ENCODE measurements at regions not wholly inside any gene's neighbourhood (a gene's known extent, or its start where the extent isn't known, plus 50 kb on each side); places are given as distances from the start of the nearest gene placed in this dataset.

DNA sequence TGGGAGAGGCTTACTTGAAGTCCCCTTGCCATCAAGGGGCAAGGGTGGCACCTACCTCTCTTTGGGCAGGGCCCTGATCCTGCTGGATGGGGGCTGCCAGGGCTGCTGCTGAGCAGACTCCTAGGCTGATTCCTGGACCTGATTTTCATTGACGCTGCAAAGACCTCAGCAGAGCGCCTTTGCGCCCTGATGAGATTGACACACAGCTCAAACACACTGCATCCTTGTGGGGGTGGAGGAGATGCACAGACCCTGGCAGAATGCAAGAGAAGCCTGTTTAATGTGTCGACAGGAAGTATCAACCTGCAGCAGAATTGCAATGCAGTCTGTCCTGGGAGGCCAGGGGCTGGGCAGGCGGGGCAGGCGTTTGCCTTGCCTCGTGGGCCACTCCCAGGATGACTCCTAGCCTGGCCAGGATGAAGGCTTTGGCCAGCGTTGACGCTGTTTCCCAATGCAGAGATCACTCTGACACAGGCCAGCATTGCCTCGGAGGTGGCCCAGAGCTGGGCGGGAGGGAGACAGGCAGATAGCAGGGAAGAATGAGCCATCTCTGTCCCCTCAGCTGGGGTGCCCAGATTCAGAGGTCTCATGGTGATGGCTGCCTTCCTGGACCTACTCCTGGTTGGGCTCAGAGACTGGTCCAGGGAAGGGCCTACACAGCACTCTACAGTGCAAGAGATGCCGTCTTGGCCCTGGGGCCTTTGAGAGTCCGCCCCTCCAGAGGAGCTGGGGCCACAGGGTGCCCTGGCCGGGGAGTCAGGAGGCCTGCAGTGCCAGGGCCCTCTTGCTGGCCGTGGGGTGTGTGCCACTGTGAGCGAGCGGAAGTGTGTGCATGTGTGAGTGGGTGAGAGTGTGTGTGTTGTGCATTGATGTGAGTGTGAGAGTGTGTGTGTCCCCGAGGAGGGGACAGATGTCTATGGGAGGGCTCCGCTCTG is 108.3 kb downstream of the KIF26A start:
- WGBS (ENCODE audit: insufficient coverage): 88% methylated on average over 16 of the region's 19 CpGs
- no peaks in the 10 kb centered on the region for H3K4me1 Mint-ChIP-seq
- Histone ChIP-seq H3K79me2 (ENCODE audit: insufficient read depth, low read length) (no peaks in the 10 kb centered on the region), H3K9ac (ENCODE audit: insufficient read depth, low read length, poor library complexity, severe bottlenecking) (no peak overlapping the region), H3K9me3 (replicated peaks in 1 of 2; ENCODE audit: control insufficient read depth in 1 of 2, insufficient read depth in 1 of 2, low read length in 2 of 2) (peaks cover 13 to 28% of the 10 kb centered on the region in 2 donors), H3K27me3 (ENCODE audit: control insufficient read depth in 2 of 2, insufficient read depth in 2 of 2, low read length in 2 of 2) (no peaks in the 10 kb centered on the region), H3K4me3 (replicated peaks in 1 of 3; ENCODE audit: low read depth in 2 of 3, low read length in 3 of 3) (no peak overlapping the region), H2AFZ (ENCODE audit: insufficient read depth, low read depth, low read length, poor library complexity, severe bottlenecking) (no peak overlapping the region), H3K27ac (ENCODE audit: low read depth in 1 of 2, low read length in 2 of 2) (no peak overlapping the region), H3K36me3 (replicated peaks in 1 of 2; ENCODE audit: control insufficient read depth in 1 of 2, insufficient read depth in 2 of 2, low read length in 2 of 2) (no peaks in the 10 kb centered on the region), H3K4me1 (ENCODE audit: control insufficient read depth in 1 of 2, insufficient read depth in 2 of 2, low read length in 2 of 2) (no peaks in the 10 kb centered on the region), H3K4me2 (replicated peaks; ENCODE audit: extremely low read depth, low read length, poor library complexity, severe bottlenecking) (no peak overlapping the region), H4K20me1 (ENCODE audit: insufficient read depth, low read length) (no peaks in the 10 kb centered on the region)
- peaks cover 3 to 34% (median 19%) of the 10 kb centered on the region in 7 donors for H3K9me3 Mint-ChIP-seq
- no peak overlapping the region for H3K4me3 Mint-ChIP-seq
- TF ChIP-seq, protein P1, sequence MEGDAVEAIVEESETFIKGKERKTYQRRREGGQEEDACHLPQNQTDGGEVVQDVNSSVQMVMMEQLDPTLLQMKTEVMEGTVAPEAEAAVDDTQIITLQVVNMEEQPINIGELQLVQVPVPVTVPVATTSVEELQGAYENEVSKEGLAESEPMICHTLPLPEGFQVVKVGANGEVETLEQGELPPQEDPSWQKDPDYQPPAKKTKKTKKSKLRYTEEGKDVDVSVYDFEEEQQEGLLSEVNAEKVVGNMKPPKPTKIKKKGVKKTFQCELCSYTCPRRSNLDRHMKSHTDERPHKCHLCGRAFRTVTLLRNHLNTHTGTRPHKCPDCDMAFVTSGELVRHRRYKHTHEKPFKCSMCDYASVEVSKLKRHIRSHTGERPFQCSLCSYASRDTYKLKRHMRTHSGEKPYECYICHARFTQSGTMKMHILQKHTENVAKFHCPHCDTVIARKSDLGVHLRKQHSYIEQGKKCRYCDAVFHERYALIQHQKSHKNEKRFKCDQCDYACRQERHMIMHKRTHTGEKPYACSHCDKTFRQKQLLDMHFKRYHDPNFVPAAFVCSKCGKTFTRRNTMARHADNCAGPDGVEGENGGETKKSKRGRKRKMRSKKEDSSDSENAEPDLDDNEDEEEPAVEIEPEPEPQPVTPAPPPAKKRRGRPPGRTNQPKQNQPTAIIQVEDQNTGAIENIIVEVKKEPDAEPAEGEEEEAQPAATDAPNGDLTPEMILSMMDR (IDR thresholded peaks at IDR 0.05): no peak
- no peaks in the 10 kb centered on the region for H3K27me3 Mint-ChIP-seq (ENCODE audit: low read depth in 3 of 3)
- intact Hi-C loops (cut with micrococcal nuclease): no loop called here
- DNase-seq: no peak
- H3K36me3 Mint-ChIP-seq: no peaks in the 10 kb centered on the region
- H3K27ac Mint-ChIP-seq: no peak overlapping the region

DNA sequence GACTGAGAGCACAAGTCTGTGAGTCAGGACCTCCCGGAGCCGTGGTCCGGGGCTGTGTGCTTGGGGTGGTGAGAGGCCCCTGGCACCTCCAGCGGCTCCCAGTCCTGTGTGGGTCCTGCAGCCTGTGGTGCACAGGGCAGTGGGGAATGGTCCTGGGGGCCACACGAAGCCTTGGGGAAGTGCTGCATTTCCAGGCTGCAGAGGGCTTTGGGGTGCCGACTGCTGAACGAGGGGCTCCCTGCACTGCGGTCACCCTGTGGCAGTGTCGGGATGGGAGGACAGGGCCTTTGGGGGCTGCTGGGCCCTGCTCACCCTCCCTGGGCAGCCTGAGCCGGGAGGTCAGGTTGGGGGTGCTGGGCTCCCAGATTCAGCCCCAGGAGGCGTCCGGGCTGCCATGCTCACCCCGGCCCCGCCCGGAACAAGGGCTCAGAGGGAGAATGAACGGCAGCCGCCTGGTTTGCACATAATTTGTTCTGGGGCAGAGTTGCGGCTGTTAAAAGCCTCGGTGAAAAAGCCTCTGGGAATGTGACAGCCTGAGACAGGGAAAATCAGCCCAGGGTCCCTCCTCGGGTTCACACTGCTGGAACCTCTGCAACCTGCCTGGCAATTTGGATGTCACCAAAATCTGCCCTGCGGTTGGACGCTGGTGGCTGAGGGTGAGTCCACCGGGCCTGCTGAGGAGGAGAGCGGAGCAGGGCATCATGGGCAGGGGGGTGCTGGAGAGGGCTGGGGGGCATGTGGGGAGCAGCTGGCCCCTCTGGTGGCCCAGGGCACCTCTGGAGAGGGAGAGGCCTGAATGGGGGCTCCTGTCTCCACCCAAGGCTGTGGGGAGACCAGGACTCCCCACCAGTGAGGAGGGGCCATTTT is 109.2 kb downstream of the KIF26A start:
- no peak overlapping the region for H2AFZ ChIP-seq (ENCODE audit: insufficient read depth, low read depth, low read length, poor library complexity, severe bottlenecking)
- no peak overlapping the region for H3K9ac ChIP-seq (ENCODE audit: insufficient read depth, low read length, poor library complexity, severe bottlenecking)
- H3K36me3 ChIP-seq (replicated peaks in 1 of 2; ENCODE audit: control insufficient read depth in 1 of 2, insufficient read depth in 2 of 2, low read length in 2 of 2): no peaks in the 10 kb centered on the region
- H3K27ac ChIP-seq (ENCODE audit: low read depth in 1 of 2, low read length in 2 of 2): no peak overlapping the region
- Mint-ChIP-seq H3K4me1 (no peaks in the 10 kb centered on the region), H3K36me3 (no peaks in the 10 kb centered on the region), H3K4me3 (no peak overlapping the region), H3K27ac (peak overlapping the region in 1 of 7 donors; percentile 2), H3K9me3 (peaks cover 6 to 42% (median 23%) of the 10 kb centered on the region in 7 donors), H3K27me3 (ENCODE audit: low read depth in 3 of 3) (no peaks in the 10 kb centered on the region)
- DNase-seq: no peak
- WGBS (ENCODE audit: insufficient coverage): 90% methylated on average over 24 of the region's 24 CpGs
- H3K4me3 ChIP-seq (replicated peaks in 1 of 3; ENCODE audit: low read depth in 2 of 3, low read length in 3 of 3): no peak overlapping the region
- TF ChIP-seq, protein P1 (IDR thresholded peaks at IDR 0.05): no peak
- no peak overlapping the region for H3K4me2 ChIP-seq (replicated peaks; ENCODE audit: extremely low read depth, low read length, poor library complexity, severe bottlenecking)
- no peaks in the 10 kb centered on the region for H3K4me1 ChIP-seq (ENCODE audit: control insufficient read depth in 1 of 2, insufficient read depth in 2 of 2, low read length in 2 of 2)
- no peaks in the 10 kb centered on the region for H4K20me1 ChIP-seq (ENCODE audit: insufficient read depth, low read length)
- peaks cover 13 to 31% of the 10 kb centered on the region in 2 donors for H3K9me3 ChIP-seq (replicated peaks in 1 of 2; ENCODE audit: control insufficient read depth in 1 of 2, insufficient read depth in 1 of 2, low read length in 2 of 2)
- no peaks in the 10 kb centered on the region for H3K79me2 ChIP-seq (ENCODE audit: insufficient read depth, low read length)
- H3K27me3 ChIP-seq (ENCODE audit: control insufficient read depth in 2 of 2, insufficient read depth in 2 of 2, low read length in 2 of 2): no peaks in the 10 kb centered on the region
- intact Hi-C loops (cut with micrococcal nuclease): no loop called here

Data from CD14-positive monocyte (primary cell).